ENCODE measurements at regions not wholly inside any gene's neighbourhood (a gene's known extent, or its start where the extent isn't known, plus 50 kb on each side); places are given as distances from the start of the nearest gene placed in this dataset.

GRCh38 chr15:68871507-68871906 is 50.8 kb upstream of the ANP32A start:
- no peak for DNase-seq (ENCODE audit: low read depth)

GRCh38 chr15:68874788-68875187 is 54.1 kb upstream of the ANP32A start:
- DNase-seq (ENCODE audit: low read depth), result no peak

GRCh38 chr15:68875377-68876116 is 54.8 kb upstream of the SPESP1 start:
- DNase-seq (ENCODE audit: low read depth), result peak; percentile 87

- no peak for DNase-seq (ENCODE audit: low read depth)
These were observed 52.7 kb upstream of the SPESP1 start for GRCh38 chr15:68877626-68878025.

- no peak for DNase-seq (ENCODE audit: low read depth)
These were observed 49.9 kb upstream of the SPESP1 start for GRCh38 chr15:68880382-68880781.

Data from stimulated activated CD4-positive, alpha-beta T cell treated with anti-CD3 and anti-CD28 coated beads, Interleukin-2, amount 100 ng/mL, for 4 hours (primary cell).